ENCODE measurements at regions not wholly inside any gene's neighbourhood (a gene's known extent, or its start where the extent isn't known, plus 50 kb on each side); places are given as distances from the start of the nearest gene placed in this dataset.

GRCh38 chr12:93174048-93174447, 203.7 kb upstream of the NUDT4 start:
- no peaks in the 10 kb centered on the region for H4K20me1 ChIP-seq (ENCODE audit: insufficient read depth)
- no peak for DNase-seq
- H2AFZ ChIP-seq = no peak overlapping the region
- no peaks in the 10 kb centered on the region for H3K36me3 ChIP-seq (ENCODE audit: low read depth)
- no peak overlapping the region for H3K4me2 ChIP-seq
- no peak overlapping the region for H3K27ac ChIP-seq
- no peaks in the 10 kb centered on the region for H3K9me2 ChIP-seq (ENCODE audit: insufficient read depth)
- H3K27me3 ChIP-seq (ENCODE audit: insufficient read depth, low read depth) = no peaks in the 10 kb centered on the region
- no TSS peak for BruUV-seq (replicated peaks)
- H3K9me3 ChIP-seq (ENCODE audit: insufficient read depth, low read depth) = no peaks in the 10 kb centered on the region; the same call in 1 of the 2 replicates
- H3K79me2 ChIP-seq (ENCODE audit: low read depth) = no peaks in the 10 kb centered on the region
- no peaks in the 10 kb centered on the region for H3K4me1 ChIP-seq (replicated peaks; ENCODE audit: insufficient read depth)
- ChIA-PET CTCF (no interaction called here), POLR2A (ENCODE audit: unreplicated experiment) (interaction anchor here (0.5 kb wide), 1 partner anchor 13 kb away, joined by 3 read pairs; no protein-coding TSS in a partner anchor)
- no peak overlapping the region for H3K4me3 ChIP-seq
- no peaks in the 10 kb centered on the region for H3F3A ChIP-seq (ENCODE audit: insufficient read depth, low read depth)
- intact Hi-C loops (cut with micrococcal nuclease; ENCODE audit: unreplicated experiment) = no loop called here
- TF ChIP-seq, protein P1, sequence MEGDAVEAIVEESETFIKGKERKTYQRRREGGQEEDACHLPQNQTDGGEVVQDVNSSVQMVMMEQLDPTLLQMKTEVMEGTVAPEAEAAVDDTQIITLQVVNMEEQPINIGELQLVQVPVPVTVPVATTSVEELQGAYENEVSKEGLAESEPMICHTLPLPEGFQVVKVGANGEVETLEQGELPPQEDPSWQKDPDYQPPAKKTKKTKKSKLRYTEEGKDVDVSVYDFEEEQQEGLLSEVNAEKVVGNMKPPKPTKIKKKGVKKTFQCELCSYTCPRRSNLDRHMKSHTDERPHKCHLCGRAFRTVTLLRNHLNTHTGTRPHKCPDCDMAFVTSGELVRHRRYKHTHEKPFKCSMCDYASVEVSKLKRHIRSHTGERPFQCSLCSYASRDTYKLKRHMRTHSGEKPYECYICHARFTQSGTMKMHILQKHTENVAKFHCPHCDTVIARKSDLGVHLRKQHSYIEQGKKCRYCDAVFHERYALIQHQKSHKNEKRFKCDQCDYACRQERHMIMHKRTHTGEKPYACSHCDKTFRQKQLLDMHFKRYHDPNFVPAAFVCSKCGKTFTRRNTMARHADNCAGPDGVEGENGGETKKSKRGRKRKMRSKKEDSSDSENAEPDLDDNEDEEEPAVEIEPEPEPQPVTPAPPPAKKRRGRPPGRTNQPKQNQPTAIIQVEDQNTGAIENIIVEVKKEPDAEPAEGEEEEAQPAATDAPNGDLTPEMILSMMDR (conservative IDR thresholded peaks at IDR 0.05) = no peak
- TF ChIP-seq EZH2 (IDR thresholded peaks at IDR 0.05; ENCODE audit: low read depth) = no peak

- Histone ChIP-seq H3K4me3 (no peak overlapping the region), H3K9me3 (ENCODE audit: insufficient read depth, low read depth) (no peaks in the 10 kb centered on the region; the same call in 1 of the 2 replicates), H3K27ac (no peak overlapping the region), H4K20me1 (ENCODE audit: insufficient read depth) (no peaks in the 10 kb centered on the region), H3K9me2 (ENCODE audit: insufficient read depth) (no peaks in the 10 kb centered on the region), H3K4me1 (replicated peaks; ENCODE audit: insufficient read depth) (no peaks in the 10 kb centered on the region), H3K4me2 (no peak overlapping the region), H2AFZ (no peak overlapping the region), H3K79me2 (ENCODE audit: low read depth) (no peaks in the 10 kb centered on the region), H3F3A (ENCODE audit: insufficient read depth, low read depth) (no peaks in the 10 kb centered on the region), H3K36me3 (ENCODE audit: low read depth) (no peaks in the 10 kb centered on the region), H3K27me3 (ENCODE audit: insufficient read depth, low read depth) (no peaks in the 10 kb centered on the region)
- no peak for DNase-seq
- ChIA-PET POLR2A (ENCODE audit: unreplicated experiment) (no interaction called here), CTCF (no interaction called here)
- intact Hi-C loops (cut with micrococcal nuclease; ENCODE audit: unreplicated experiment) = no loop called here
- TF ChIP-seq EZH2 (IDR thresholded peaks at IDR 0.05; ENCODE audit: low read depth) = no peak
- TF ChIP-seq, protein P1 (conservative IDR thresholded peaks at IDR 0.05) = no peak
- BruUV-seq (replicated peaks) = no TSS peak
These were observed 203.3 kb upstream of the NUDT4 start for GRCh38 chr12:93174473-93174872.

GRCh38 chr12:93176165-93176564, 201.6 kb upstream of the NUDT4 start:
- DNase-seq = no peak
- intact Hi-C loops (cut with micrococcal nuclease; ENCODE audit: unreplicated experiment) = no loop called here
- H2AFZ ChIP-seq = no peak overlapping the region
- H3K4me2 ChIP-seq = no peak overlapping the region
- no peaks in the 10 kb centered on the region for H3K36me3 ChIP-seq (ENCODE audit: low read depth)
- H3F3A ChIP-seq (ENCODE audit: insufficient read depth, low read depth) = no peaks in the 10 kb centered on the region
- H3K4me3 ChIP-seq = no peak overlapping the region
- H3K27me3 ChIP-seq (ENCODE audit: insufficient read depth, low read depth) = no peaks in the 10 kb centered on the region
- no peaks in the 10 kb centered on the region for H3K79me2 ChIP-seq (ENCODE audit: low read depth)
- no peaks in the 10 kb centered on the region; the same call in 1 of the 2 replicates for H3K9me3 ChIP-seq (ENCODE audit: insufficient read depth, low read depth)
- ChIA-PET POLR2A (ENCODE audit: unreplicated experiment) (no interaction called here), CTCF (no interaction called here)
- no TSS peak for BruUV-seq (replicated peaks)
- no peak overlapping the region for H3K27ac ChIP-seq
- TF ChIP-seq EZH2 (IDR thresholded peaks at IDR 0.05; ENCODE audit: low read depth) = no peak
- TF ChIP-seq, protein P1 (conservative IDR thresholded peaks at IDR 0.05) = no peak
- no peaks in the 10 kb centered on the region for H4K20me1 ChIP-seq (ENCODE audit: insufficient read depth)
- no peaks in the 10 kb centered on the region for H3K4me1 ChIP-seq (replicated peaks; ENCODE audit: insufficient read depth)
- H3K9me2 ChIP-seq (ENCODE audit: insufficient read depth) = no peaks in the 10 kb centered on the region
